ENCODE measurements at regions not wholly inside any gene's neighbourhood (a gene's known extent, or its start where the extent isn't known, plus 50 kb on each side); places are given as distances from the start of the nearest gene placed in this dataset.
"Not testable (repeated sequence)": the region's sequence is repeated elsewhere in the genome, so short reads cannot be mapped to it uniquely, and the experiment has no call there.

DNA sequence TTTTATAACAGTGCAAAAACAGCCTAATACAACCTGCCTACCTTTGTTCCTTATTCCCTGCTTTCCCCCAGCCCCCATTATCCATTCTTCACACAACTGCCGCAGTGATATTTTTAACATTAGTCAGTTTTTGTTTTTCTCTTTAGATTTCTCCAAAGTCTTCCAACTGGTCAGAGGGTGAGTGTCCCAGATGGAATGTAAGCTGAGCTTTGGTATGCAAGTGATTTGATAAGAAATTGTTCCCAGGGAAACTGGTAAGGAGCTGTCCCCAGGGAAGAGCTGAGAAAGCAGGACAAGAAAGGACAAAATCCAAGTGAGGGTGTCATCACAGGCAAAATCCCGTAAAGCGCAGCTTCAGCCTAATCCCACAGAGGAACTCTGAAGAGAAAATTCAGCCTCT is 475.5 kb upstream of the ADGRL3 start:
- no peak for DNase-seq

DNA sequence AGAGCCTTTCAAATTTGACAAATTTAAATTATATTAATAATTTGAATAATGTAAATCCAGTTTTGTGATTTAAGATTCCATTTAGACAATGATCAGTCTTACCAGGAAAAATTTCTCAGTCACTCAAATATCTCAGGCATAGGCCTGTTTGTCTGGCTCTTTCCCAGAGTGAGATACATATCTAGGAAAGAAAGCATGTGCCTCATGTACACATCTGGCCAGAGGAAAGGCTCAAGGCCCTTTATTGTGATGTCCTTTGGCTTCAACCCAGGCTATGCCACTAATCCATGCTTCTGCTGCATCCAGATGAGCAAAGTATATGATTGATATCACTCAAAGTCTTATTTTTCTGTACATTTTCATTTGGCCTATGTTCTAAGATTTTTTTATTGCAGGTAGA is 473.3 kb upstream of the ADGRL3 start:
- DNase-seq, result no peak

GRCh38 chr4:60729194-60729593 is 470.9 kb upstream of the ADGRL3 start:
- no peak for DNase-seq

DNA sequence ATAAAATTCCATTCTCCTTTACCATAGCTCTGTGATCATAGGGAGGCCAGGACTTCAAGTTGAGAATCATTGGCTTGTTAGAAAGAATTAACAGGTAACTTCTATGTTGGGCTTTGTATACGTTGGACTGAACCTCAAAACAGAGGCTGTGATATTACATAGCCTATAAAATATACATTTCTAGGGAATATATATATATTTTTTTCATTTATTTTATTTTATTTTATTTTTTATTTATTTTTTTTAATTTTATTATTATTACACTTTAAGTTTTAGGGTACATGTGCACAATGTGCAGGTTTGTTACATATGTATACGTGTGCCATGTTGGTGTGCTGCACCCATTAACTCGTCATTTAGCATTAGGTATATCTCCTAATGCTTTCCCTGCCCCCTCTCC is 470.4 kb upstream of the ADGRL3 start:
- not testable (repeated sequence) for DNase-seq

GRCh38 chr4:60737858-60738257 is 462.3 kb upstream of the ADGRL3 start:
- DNase-seq, result no peak

DNA sequence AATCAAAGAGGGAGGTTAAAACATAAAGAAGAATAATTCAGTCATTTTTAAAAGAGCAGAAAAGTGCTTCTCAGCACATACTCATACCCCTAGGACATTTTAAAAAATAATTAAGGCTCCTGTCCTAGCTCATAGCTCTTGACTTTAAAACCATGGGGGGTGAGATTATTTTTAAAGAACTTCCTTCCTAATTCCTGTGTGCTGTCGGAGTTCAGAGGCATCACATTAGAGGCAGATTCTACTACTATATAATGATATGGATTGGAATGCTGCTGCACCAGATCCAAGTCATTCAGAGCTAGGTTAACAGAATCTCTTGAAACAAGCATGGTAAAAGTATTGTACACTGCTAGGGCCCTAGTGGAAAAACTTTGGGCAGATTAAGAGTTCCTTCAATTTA is 456.5 kb upstream of the ADGRL3 start:
- DNase-seq, result no peak

GRCh38 chr4:60744767-60745166 is 455.4 kb upstream of the ADGRL3 start:
- no peak for DNase-seq

GRCh38 chr4:60745800-60746571 is 454.1 kb upstream of the ADGRL3 start:
- DNase-seq, result no peak

DNA sequence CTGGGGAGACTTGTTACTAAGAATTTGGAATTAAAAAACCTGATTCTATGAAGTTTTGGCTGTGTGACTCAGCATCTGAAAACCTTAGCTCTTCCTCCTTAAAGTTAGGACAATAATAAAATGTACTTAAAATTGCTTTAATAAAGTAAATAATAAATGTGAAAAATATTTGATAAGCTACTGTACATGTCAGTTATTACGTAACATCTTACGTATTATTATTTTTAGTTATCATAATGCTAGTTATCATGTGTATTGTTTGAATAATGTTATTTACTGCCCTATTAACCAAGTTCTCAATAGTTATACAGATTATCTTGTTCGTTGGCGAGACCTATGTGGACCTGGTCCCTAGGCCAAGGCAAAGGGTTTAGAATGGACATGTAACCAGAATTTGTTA is 449.2 kb upstream of the ADGRL3 start:
- no peak for DNase-seq

DNA sequence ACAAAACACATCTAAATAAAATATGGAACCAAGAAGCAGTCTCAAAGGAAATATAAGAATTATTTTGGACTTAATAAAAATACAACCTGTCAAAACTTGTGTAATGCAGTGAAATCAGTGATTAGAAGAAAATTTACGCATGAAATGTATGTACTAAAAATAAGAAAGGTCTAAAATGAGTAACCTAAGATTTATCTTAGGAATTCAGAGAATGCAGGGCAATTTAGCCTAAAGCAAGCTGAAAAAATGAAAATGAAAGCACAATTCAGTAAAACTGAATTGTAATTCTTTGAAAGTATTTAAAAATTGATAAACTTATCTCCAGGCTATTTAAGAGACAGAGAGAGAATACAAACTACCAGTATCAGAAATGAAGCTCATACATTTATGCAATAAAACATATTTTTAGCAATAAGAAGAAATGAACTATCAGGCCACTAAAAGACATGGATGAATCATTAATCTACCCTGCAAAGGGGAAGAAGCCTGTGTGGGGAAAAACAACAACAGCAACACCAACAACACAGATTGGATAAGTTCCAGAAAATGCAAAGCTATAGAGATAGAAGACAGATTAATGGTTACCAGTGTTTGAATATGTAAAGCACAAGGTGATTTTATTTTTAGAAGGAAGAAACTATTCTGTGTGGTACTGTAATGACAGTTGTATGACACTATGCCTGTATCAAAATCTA is 442.0 kb upstream of the ADGRL3 start:
- peak; percentile 66 for DNase-seq

DNA sequence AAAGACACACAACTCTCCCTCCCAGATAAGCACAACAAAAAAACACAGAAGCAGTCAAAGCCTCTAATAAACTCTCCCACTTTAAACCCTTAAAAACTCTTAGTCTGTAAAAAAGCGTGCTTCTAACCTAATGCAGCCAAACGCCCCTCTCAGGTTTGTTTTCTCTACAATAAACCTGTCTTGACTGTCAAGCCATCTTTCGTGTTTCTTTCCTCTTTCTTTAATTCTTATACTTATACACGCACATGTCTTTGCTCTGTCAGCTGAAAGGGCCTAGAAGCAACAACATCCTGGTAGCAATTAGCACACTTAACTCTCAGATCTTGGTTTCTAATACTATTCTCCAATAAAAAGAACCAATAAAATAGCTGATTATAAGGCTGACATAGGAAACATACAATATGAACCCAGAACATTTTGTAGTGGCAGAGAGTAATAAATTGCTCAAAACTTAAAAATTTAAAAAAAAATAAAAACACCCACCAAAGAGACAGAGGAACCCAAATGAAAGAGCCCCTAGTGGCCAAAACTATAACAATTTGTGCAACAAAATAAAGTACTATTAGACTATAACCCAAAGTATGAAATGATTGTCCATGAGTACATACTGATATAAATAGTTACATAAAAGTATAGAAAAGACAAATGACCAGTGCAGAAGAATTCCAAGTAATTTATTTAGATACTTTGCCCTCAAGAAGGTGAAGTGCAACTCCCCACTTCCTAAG is 440.4 kb upstream of the ADGRL3 start:
- peak; percentile 22 for DNase-seq

DNA sequence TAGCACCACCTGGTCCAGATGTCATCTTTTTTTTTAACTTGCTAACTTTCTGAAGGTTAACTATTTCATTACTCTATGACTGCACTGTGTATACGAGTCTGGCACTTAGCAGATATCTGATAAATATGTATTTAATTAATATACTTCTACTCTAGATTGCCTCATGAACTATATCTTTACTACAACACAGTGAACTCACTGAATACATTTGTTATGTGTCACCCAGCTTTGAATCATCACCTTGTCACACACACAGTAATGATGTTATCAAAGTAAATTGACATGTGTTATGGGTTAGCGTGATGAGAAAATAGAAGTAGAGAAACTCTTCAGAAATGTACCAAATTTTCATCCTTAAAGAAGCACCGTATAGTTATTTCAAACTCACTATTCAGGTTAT is 419.3 kb upstream of the ADGRL3 start:
- no peak for DNase-seq

- no peak for DNase-seq
Measured at GRCh38 chr4:60790608-60791007, 409.5 kb upstream of the ADGRL3 start.

DNA sequence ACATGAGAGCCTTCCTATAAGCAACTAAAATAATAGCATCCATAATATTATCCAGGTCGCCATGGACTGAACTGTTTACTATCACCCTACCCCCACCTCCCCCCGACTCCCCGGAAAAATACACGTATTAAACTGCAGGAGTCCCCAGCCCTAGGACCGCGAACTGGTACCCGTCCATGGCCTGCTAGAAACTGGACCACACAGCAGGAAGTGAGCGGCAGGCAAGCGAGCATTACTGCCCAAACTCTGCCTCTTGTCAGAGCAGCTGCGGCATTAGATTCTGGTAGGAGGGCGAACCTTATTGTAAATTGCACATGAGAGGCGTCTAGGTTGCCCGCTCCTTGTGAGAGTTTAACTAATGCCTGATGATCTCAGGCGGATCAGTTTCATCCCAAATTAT is 405.8 kb upstream of the ADGRL3 start:
- no peak for DNase-seq

- DNase-seq, result no peak
Measured at GRCh38 chr4:60799214-60799613, 400.9 kb upstream of the ADGRL3 start.

GRCh38 chr4:60800701-60801100 is 399.4 kb upstream of the ADGRL3 start:
- DNase-seq, result no peak

- peak; percentile 82 for DNase-seq
Measured at GRCh38 chr4:60805500-60806313, 394.4 kb upstream of the ADGRL3 start.

DNA sequence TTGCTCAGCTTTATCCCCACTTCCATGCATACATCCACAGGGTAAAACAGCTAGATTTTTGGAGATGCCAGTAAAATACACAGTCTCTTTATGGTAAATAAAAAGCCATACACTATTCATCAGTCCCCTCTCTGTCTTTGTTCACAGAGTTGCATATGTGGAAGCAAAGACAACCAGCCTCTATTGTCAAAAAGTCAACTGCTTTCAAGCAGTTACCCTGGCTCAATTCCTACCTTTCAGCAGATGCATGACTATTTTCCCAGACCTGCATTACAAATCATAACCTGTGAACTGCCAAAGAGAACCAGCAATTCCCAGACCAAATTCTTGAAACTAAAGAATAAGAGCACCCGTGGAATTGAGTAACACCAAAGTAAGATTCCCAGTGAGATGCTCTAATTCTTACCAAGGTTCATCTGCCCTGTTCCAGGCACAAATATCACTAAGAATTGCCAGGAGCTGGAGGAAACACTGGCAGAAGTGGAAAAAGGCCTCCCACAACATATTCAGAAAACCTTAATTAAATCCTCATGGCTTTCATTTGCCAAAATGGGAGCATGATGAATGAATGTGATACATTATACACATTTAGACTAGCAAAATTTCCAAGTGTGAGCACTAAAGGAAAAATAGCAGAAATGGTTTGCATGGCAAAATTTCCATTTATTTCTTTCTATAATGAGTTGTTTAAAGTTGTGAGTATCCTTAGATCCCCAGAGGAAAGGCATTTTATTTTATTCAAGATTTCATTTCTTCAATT is 391.2 kb upstream of the ADGRL3 start:
- DNase-seq, result no peak

GRCh38 chr4:60809486-60809800 is 390.7 kb upstream of the ADGRL3 start:
- DNase-seq, result no peak

- DNase-seq, result no peak
Measured at GRCh38 chr4:60812811-60813210, 387.3 kb upstream of the ADGRL3 start.

- DNase-seq, result no peak
Measured at GRCh38 chr4:60814549-60814948, 385.6 kb upstream of the ADGRL3 start.

DNA sequence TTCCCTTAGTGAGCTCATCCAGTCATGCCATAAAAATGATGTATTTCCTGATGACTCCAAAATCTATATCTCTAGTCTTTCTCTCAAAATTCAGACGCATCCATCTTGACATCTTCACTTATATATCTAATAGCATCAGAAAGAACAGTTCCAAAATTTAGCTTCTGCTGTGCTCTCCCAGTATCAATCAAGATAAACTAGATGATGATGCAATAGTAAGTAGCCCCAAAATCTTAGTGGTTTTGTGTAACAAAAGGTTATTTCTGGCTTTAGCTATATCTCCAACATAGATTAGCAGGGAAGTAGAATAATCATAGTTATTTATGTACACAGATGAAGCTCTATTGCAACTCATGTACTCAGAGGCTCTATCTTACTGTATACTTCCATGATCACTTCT is 382.5 kb upstream of the ADGRL3 start:
- peak; percentile 9 for DNase-seq

DNA sequence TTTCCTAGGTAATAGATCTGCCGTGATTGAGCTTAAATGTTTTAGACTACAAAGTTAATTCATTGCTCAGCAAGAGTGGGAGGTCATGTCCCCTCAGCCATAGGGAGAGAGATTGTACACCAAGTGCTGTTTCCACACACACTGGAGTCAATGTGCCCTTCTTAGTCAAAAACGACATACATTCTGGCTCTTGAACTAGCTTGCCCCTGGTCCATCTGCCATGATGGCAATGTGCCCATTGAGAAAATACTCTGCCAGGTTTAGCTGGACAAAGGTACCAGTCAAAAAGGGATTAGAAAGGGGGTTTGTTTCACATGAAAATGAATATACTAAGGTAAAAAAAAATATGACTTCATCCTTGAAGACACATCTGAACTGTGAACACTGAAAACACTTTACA is 377.1 kb upstream of the ADGRL3 start:
- DNase-seq, result no peak

All from OCI-M1 (cell line).